GM19452 (cell line): ENCODE measurements at regions not wholly inside any gene's neighbourhood (a gene's known extent, or its start where the extent isn't known, plus 50 kb on each side); places are given as distances from the start of the nearest gene placed in this dataset.

ENCODE experiments used
- ATAC-seq: cut with Tn5 transposase; IDR thresholded peaks from one replicate; pipeline ENCODE4 v1.9.1; 2021; ENCODE audit not compliant: unreplicated experiment

DNA sequence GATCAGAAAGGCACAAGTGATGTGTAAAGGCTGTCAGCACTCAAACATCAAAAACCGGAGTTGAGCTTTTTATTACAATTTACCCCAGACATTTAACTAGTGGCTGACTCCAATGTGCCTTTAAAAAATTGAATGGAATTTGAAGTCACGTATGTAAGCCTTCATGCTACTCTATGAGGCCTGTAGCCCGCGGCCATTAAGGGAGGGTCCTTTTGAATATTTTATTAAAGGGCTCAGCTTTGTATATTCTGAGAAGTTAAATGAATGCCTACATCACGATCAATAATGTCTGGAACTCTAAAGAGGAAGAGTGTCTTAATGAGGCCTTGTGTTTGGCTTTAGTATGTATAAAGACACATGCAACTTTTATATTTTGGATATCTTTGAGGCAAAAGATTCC is 916.6 kb upstream of the CELF2 start:
- no peak for ATAC-seq

DNA sequence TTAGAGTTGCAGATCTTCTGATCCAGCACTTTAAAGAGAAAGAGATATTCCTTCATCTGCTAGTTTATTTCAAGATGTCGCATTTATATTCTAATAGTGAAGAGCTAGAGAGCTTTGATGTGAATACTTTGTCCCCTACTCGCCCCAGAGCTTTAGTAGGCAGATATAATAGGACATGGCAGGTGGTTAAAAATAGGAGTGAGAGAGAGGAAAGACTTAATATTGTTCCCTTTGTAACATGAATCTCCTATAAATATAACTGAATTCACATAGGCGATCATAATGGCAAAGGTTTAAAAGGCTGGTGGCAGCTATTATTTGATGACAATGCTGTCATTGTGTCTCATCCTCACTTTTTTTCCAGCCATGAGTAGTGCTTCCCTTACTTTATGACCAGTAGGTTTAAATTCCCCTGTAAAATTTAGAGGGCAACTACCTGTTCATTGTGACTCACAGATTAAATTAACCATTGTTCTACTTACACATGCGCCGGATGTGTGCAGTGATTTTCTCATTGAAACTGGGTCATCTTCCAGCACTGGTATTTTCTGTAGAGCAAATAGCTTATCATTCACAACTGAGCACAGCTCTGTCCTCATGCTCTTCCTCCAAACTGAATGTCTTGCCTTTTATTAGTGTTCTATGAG is 906.7 kb upstream of the CELF2 start:
- ATAC-seq = no peak

DNA sequence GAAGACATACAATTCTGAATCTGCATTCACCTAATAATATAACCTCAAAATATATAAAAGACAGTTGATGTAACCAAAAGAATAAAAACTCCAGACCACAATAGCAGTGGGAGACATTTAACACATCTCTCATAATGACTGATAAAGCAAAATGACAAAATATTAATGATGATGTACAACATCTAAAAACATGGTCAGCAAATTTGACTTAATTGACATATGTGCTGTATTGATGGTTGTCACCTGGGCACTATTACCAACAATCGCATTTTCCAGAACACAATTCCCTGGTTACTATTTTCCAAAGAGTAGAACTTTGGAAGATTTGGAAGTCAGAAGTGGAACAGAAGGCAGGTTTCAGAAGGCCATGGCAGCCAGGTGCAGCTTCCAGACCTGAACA is 899.5 kb upstream of the CELF2 start:
- no peak for ATAC-seq

DNA sequence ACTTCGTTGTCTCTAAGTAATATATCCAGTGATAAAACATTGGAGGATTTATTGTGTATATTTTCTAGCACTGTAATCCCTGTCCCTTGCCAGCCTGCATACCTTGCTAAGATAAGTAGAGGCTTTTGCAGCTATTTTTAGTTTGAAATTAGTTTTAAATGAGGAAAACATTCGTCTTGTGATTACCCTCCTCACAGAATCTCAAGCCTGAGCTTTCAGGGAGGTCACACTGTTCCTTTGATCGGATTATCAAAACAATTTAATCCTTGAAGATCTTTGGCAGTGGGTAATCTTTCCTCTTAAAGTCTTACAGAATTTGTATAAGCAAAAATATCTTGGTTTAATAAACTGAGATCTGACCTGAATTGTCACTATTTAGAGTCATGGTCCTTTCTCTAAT is 897.0 kb upstream of the CELF2 start:
- ATAC-seq = no peak

DNA sequence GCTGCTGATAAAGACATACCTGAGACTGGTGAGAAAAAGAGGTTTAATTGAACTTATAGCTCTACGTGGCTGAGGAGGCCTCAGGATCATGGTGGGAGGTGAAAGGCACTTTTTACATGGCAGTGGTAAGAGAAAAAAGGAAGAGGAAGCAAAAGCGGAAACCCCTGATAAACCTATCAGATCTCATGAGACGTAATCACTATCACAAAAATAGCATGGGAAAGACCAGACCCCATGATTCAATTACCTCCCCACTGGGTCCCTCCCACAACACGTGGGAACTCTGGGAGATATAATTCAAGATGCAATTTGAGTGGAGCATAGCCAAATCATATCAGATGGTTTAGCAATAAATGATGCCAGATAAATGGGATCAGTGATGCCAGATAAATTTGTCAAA is 892.0 kb upstream of the CELF2 start:
- no peak for ATAC-seq

DNA sequence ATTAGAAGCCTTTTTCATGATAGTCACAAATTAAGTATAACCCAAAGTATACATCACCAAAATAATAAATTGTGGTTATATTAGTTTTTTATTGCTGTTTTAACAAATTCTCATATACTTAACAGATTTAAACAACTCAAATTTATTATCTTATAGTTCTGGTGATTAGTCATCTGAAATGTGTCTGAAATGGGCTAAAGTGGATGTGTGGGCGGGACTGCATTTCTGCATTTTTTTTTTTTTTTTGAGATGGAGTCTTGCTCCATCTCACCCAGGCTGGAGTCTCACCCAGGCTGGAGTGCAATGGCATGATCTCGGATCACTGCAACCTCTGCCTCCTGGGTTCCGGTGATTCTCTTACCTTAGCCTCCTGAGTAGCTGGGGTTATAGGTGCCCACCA is 891.5 kb upstream of the CELF2 start:
- no peak for ATAC-seq

DNA sequence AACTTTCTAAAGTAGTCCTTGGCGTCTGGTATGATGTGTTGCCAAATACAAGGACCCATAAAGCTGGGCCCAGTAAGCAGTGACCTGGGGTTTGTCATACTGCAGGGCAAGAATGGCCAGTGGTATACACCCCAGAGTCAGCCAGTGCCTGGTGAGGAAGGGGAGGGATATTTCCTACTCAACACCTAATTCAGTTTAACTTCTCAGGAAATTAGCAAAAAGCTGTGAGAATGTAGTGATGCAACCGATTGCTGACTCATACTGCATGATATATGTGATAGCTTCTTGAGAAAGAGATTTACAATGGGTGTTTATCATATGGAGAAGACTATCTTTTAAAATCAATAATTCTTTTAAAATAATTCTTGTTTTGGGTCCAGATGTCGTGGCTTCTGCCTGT is 889.3 kb upstream of the CELF2 start:
- no peak for ATAC-seq

DNA sequence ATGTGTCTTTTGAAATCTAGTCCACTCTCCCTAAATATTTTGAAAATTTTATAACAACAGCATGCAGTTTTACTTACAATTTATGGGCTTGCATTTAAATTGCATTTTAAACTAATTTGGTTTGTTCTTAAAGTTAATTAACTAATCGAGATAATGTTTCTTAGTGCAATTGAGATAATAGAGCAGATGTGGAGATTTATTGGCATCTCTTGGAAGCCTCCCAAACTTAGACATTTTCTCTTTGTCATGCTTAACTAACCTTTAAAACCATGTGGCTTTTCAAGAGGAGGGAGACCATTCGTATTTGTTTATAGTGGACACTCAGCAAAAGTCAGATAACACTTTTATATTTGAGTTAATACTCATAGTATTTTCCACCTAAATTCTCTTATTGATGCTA is 887.0 kb upstream of the CELF2 start:
- no peak for ATAC-seq

DNA sequence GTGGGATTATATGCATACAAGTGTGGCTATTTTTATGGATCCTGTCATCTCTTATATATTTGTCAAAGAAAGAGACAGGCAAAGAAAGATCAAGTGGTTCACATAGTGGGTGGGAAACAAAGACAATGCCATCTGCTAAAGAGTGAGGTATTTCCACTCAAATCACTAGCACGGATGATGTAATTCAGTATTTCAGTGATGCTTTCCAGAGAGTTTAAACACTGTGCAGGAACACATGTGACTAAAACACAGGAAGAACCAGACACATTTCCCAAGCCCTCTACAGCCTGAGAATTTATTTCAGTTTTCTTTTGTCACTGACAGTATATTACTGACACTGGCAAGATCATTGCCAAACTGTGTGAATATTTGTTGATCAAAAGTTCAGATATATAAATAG is 885.7 kb upstream of the CELF2 start:
- no peak for ATAC-seq

DNA sequence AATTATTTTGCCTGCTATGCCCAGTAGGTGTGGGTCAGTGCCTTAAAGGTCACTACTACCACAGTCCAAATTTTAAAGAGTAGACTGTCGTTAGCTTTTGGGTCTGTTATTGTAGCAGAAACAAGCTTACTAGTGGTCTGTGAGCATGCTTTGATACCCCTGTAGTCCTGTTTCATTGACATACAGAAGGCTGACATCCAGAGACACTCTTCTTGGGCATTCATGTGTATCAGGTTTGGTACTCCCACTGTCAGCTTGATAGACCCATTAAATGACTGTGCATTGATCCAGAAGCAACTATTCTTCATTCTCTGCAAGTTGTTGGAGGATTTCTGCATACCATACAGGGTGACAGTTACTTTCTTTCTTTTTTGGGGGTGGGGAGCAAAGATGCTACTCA is 884.4 kb upstream of the CELF2 start:
- ATAC-seq = no peak

DNA sequence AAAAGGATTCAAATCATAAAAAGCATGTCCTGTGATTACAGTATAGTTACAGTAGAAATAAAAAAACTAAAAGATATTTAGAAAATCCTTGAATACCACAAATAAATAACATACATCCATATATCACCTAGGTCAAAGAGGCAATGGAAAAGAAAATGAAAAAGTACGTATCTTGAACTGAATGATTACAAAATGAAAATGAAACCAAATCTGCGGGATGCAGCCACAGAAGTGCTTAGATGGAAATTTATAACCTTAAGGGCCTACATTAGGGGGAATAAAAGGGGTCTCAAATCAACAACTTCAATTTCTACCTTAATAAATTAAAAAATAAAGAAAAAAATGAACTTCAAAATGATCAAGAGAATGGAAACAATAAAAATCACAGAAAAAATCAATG is 879.0 kb upstream of the CELF2 start:
- no peak for ATAC-seq

DNA sequence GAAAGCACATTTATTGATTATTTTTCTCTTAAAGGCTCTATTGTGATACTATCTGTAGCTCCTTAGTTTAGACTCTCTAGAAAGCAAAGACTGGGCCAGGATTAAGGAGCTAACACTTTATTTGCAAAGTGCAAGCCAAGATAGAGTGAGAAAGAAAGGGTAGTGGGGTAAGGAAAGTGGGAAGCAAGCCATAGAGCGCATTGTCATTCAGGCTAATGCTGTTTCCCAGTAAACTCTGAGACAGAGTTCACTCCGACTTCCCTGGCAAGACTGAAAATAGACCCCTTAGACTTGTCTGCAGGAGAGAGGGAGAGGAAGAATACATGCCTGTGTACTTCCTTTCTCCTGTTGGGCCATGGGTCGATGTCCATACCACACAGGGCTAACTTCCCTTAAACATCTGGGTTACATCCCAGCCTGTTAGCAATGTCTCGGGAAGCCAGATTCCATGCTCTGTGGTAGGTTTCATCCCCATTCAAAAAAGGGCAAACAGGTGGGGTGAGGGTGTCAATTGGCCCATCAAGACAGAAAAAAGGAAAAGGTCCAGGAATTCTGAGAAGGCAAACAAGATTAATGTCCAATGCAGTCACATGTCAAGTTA is 875.8 kb upstream of the CELF2 start:
- ATAC-seq = no peak

DNA sequence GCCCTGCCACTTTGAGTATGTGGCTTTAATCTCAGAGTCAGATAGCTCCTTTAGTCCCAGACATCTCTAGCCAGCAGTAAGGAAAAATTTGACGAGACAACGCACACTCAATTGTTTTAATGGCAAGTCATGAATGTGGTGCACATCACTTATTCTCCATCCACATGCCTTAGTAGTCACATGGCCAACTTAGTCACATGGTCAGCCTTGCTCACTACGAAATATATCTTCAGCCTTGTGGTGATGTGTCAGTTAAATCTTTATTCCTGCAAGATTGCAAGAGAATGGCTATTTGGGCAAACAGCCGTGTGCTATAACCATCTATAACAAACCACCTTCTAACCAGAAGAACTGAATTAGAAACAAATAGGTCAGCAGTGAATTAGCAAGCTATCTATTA is 871.1 kb upstream of the CELF2 start:
- ATAC-seq = no peak

DNA sequence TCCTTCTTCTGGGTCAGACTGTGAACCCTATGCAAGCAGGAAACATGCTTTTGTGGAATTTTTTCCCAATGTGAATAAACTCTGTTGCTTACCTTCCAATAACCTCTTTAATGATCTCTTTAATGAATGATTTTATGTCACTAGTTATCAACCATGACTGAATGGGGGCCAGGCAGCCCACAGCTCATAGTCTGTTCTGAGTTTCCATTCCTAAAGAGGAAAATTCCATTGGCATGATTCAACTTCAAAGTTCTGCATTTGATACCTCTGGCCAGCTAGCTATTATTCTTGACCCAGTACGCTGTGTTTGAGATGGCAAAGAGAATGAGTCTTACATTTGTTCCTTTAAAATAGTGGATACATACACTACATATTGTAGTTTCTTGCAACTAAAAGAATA is 867.8 kb upstream of the CELF2 start:
- no peak for ATAC-seq

DNA sequence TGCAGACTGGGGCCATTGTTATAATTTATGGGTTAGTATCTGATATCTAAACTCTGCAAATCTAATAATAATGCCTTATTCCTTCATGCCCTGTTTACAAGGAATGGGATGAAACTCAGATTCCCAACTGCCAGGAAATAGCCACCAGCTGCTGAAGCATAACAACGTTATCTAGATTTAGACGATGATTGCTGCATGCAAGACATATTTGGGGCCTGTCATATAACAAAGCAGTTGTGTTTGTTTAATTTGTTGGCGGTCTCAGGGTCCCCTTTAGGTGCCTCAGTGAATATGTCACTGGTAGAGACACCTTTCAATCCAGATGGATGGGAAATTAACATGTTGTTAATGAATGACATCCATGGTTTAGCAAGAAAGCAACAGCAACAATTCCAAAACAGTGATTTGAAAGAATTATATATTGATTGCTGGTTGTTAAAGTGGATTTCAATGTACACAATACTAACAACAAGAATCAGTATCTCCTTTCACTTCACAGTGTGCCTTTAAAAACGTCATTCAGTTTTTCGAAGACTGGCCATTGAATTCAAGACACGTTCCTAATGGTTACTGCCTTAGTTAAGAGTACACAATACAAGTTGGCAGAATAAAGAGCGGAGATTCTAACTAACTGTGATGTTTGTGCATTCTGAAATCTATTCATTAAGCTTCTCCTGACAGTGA is 860.6 kb upstream of the CELF2 start:
- no peak for ATAC-seq

DNA sequence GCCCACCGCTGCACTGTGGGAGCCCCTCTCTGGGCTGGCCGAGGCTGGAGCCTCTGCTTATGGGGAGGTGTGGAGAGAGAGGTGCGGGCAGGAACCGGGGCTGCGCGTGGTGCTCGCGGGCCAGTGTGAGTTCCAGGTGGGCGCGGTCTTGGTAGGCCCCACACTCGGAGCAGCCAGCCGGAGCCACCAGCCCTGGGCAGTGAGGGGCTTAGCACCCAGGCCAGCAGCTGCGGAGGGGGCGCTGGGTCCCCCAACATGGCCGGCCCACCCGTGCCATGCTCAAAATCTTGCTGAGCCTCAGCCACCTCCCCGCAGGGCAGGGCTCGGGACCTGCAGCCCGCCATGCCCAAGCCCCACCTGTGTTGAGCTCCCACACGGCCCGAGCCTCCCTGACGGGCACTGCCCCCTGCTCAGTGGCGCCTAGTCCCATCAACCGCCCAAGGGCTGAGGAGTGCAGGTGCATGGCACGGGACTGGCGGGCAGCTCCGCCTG is 856.8 kb upstream of the CELF2 start:
- ATAC-seq = no peak

DNA sequence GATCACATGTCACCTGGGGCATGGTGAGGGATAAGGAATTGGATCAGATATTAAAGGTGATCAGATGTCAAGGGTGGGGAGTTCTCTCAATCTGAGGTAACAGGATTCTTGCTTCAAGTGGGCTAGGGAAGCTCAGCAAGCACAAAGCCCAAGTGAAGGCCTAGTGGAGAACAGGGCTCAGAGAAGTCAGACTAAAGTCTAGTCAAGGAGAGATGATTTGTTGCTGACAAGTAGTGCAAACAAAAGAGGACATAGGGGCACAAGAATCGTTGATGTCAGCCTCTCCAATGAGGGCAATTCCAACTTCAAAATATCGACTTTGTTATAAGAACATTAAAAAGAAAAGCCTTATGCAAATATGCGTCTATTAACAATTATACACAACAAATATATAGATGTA is 852.8 kb upstream of the CELF2 start:
- ATAC-seq = no peak

DNA sequence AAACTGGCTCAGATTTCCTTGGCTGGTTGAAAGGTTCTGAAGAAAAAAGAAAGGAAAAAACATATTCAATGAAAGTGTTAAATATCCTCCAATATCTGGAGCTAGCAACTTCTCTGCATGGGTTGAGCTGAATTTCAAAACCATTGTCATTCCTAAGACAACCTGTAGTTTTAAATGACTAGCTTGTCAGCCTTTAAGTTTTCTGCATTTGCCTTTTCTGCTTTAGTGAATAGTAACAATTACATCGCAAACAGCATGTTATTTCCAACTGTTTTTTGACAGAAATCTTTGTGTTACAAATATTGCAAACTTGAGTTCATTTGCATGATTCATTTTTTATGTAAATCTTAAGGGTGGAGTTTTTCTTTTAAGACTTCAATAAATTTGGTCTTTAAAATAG is 852.3 kb upstream of the CELF2 start:
- no peak for ATAC-seq

DNA sequence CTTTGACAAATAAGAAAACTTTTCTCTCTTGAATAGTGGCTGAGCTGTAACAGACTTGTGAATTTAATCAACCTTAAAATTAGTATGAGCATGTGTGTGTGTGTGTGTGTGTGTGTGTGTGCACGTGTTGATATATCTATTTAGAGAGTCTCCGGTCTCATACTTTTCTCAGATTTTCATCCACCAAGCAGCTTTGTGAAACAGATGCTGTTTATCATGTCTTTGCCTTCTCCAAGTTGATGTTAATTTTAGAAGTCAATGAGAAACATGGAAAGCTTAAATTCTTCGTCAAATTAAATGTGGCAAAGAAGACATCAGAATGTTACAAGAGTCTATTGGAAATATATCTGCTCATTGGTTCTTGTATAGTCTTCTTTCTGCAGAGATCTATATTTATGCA is 839.2 kb upstream of the CELF2 start:
- ATAC-seq = no peak

DNA sequence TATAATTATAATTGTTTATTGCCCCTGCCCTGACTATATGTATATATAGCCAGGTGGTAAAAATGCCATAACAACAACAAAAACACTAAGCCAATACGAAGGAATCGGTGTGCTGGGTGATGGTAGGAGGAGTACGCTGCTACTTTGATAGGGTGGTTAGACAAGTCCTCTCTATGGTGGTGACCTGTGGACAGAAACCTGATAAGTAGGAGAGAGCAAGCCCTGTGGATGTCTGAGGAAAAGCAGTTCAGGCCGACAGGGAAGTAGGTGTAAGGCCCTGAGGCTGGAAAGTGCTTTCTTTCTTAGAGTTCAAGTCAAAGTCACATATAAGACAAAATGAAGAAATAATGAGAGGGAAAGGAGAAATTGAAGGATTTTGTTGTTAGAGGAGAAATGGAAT is 823.8 kb upstream of the CELF2 start:
- ATAC-seq = no peak

DNA sequence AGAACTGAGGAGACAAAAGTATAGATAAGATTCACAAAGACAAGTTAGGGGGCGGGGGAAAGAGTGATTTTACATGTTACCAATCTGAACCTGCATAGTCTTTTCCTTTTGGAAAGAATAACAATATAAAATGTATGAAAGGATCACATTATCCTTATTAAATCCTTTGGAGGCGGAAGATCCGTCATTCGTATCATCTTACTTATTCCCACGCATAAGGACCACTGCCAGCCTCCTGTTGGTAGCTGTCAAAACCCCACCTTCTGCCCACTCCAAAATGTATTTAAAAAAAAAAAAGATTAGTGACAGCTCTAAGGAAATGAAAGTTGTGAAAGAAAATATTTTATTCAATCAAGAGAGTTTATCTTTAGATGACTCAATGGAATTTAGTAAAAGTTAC is 821.0 kb upstream of the CELF2 start:
- ATAC-seq = no peak

DNA sequence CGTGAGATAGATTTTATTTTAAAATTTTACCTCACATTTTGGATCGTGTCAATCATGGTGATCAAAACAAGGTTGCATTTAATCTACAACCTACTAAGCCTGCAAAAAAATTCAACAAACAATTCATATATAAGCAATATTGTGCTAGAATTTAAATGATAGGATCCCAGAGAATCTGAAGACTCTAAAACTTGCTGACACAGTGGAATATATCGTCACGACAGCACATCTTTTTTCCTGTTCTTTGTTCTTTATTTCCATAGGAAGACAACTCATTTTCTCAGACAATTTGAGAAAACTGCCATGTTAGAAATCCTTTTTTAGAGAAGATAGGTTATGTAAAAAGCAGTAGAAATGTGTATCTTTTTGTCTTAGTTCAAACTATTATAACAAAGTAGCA is 820.2 kb upstream of the CELF2 start:
- ATAC-seq = no peak

DNA sequence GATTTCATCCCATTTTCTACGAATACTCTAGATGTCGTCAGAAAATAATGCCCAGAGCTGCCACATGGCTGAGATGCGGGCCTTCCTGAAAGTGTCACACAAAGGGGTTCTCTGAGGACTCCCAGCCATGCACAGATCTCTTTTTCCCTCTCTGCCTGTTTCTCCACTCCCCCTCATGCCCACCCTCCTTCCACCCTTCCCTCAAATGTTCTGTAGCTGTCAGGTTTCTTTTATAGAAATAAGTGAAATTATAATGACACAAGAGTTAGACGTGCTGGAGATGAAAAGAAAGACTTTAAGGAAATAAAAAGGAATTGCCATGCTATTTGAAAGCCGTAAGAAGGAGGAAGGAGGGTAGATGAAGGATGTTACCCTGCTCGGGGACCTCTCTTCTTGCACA is 819.3 kb upstream of the CELF2 start:
- ATAC-seq = no peak
